CD14-positive monocyte (primary cell): ENCODE measurements at regions not wholly inside any gene's neighbourhood (a gene's known extent, or its start where the extent isn't known, plus 50 kb on each side); places are given as distances from the start of the nearest gene placed in this dataset.

Experiments
- DNase-seq, 3 donors: peaks; one replicate each; pipeline ENCODE4 v3.0.0-alpha.2; 2011 to 2022
- H2AFZ ChIP-seq: 2 replicates; pipeline ENCODE4 v1.6.0; 2012; ENCODE audit warnings: mild to moderate bottlenecking, low read depth, low read length, inconsistent platforms; ENCODE audit not compliant: insufficient read depth, poor library complexity, severe bottlenecking
- H3K27ac ChIP-seq, 2 donors: 1 replicate in 1 of 2; 2 replicates in 1 of 2; pipeline ENCODE4 v1.5.1; 2012 to 2013; ENCODE audit warnings: low read length in 2 of 2, control low read depth in 1 of 2, inconsistent platforms in 1 of 2, low read depth in 1 of 2, mild to moderate bottlenecking in 1 of 2
- H3K27me3 ChIP-seq, 2 donors: one replicate each; pipeline versions ENCODE4 v1.6.0 to v1.6.1; 2011 to 2013; ENCODE audit warnings: low read length in 2 of 2; ENCODE audit not compliant: control insufficient read depth in 2 of 2, insufficient read depth in 2 of 2
- H3K36me3 ChIP-seq, 2 donors: replicated peaks in 1 of 2; 1 replicate in 1 of 2; 2 replicates in 1 of 2; pipeline versions ENCODE4 v1.5.1 to v1.6.1; 2012 to 2013; ENCODE audit warnings: low read length in 2 of 2, control low read depth in 1 of 2, inconsistent platforms in 1 of 2, mild to moderate bottlenecking in 1 of 2; ENCODE audit not compliant: insufficient read depth in 2 of 2, control insufficient read depth in 1 of 2
- H3K4me1 ChIP-seq, 2 donors: 1 replicate in 1 of 2; 2 replicates in 1 of 2; pipeline versions ENCODE4 v1.5.1 to v1.6.1; 2012 to 2013; ENCODE audit warnings: low read length in 2 of 2, control low read depth in 1 of 2, inconsistent platforms in 1 of 2, mild to moderate bottlenecking in 1 of 2, moderate library complexity in 1 of 2; ENCODE audit not compliant: insufficient read depth in 2 of 2, control insufficient read depth in 1 of 2
- H3K4me2 ChIP-seq: replicated peaks from 2 replicates; pipeline ENCODE3; 2012; ENCODE audit warnings: low read length, moderate library complexity, mild to moderate bottlenecking; ENCODE audit not compliant: poor library complexity, severe bottlenecking; ENCODE audit errors: extremely low read depth
- H3K4me3 ChIP-seq, 3 experiments: fragments of 200-600 bp in 1 of 3; sonication (generic) in 1 of 3; replicated peaks in 1 of 3; 1 replicate in 2 of 3; 2 replicates in 1 of 3; pipeline ENCODE4 v1.5.1; 2011 to 2013; ENCODE audit warnings: low read length in 3 of 3, mild to moderate bottlenecking in 3 of 3, control low read depth in 2 of 3, low read depth in 2 of 3, inconsistent platforms in 1 of 3, moderate library complexity in 1 of 3
- H3K79me2 ChIP-seq: 2 replicates; pipeline ENCODE4 v1.6.0; 2012; ENCODE audit warnings: mild to moderate bottlenecking, control low read depth, inconsistent platforms, low read length, moderate library complexity; ENCODE audit not compliant: insufficient read depth
- H3K9ac ChIP-seq: 2 replicates; pipeline ENCODE4 v1.6.0; 2017; ENCODE audit warnings: low read length, mild to moderate bottlenecking; ENCODE audit not compliant: insufficient read depth, poor library complexity, severe bottlenecking
- H3K9me3 ChIP-seq, 2 donors: replicated peaks in 1 of 2; 1 replicate in 1 of 2; 2 replicates in 1 of 2; pipeline versions ENCODE4 v1.5.1 to v1.6.1; 2012 to 2013; ENCODE audit warnings: low read length in 2 of 2, control low read depth in 1 of 2; ENCODE audit not compliant: control insufficient read depth in 1 of 2, insufficient read depth in 1 of 2
- H4K20me1 ChIP-seq: 2 replicates; pipeline ENCODE4 v1.6.0; 2012; ENCODE audit warnings: mild to moderate bottlenecking, low read length, control low read depth, moderate library complexity; ENCODE audit not compliant: insufficient read depth
- H3K27ac Mint-ChIP-seq, 7 donors: one replicate each; pipeline ENCODE4 v1.8.0; 2020; ENCODE audit warnings: mild to moderate bottlenecking in 7 of 7, mixed read lengths in 7 of 7, moderate library complexity in 6 of 7, inconsistent platforms in 2 of 7
- H3K27me3 Mint-ChIP-seq, 3 donors: one replicate each; pipeline ENCODE4 v1.8.0; 2021 to 2022; ENCODE audit warnings: low read depth in 3 of 3, mild to moderate bottlenecking in 3 of 3, mixed read lengths in 3 of 3, moderate library complexity in 3 of 3, inconsistent platforms in 1 of 3
- H3K36me3 Mint-ChIP-seq, 2 donors: one replicate each; pipeline ENCODE4 v1.8.0; 2020; ENCODE audit warnings: mixed read lengths in 2 of 2, inconsistent platforms in 1 of 2, mild to moderate bottlenecking in 1 of 2
- H3K4me1 Mint-ChIP-seq: one replicate; pipeline ENCODE4 v1.8.0; 2020; ENCODE audit warnings: mild to moderate bottlenecking, mixed read lengths
- H3K4me3 Mint-ChIP-seq, 2 donors: one replicate each; pipeline ENCODE4 v1.8.0; 2020; ENCODE audit warnings: mild to moderate bottlenecking in 2 of 2, mixed read lengths in 2 of 2, moderate library complexity in 1 of 2
- H3K9me3 Mint-ChIP-seq, 7 donors: one replicate each; pipeline ENCODE4 v1.8.0; 2020 to 2022; ENCODE audit warnings: mixed read lengths in 7 of 7, mild to moderate bottlenecking in 6 of 7, moderate library complexity in 6 of 7, inconsistent platforms in 2 of 7
- WGBS: methylation state at CpG from one replicate; pipeline ENCODE4 v1.1.5; 2013; ENCODE audit warnings: missing lambda C conversion rate; ENCODE audit not compliant: insufficient coverage; 5-methylcytosine and 5-hydroxymethylcytosine counted together
- intact Hi-C, 2 donors: fragments of 100-400 bp; cut with micrococcal nuclease; formaldehyde crosslinking; loops; one replicate each; pipeline versions ENCODE4 v1.15.0 to v1.15.1; 2023
- TF ChIP-seq, protein P1 (sequence below): fragments of 200-600 bp; IDR thresholded peaks from one replicate; pipeline ENCODE4 v1.8.0; 2022; ENCODE audit warnings: antibody characterized with exemption, mild to moderate bottlenecking

DNA sequence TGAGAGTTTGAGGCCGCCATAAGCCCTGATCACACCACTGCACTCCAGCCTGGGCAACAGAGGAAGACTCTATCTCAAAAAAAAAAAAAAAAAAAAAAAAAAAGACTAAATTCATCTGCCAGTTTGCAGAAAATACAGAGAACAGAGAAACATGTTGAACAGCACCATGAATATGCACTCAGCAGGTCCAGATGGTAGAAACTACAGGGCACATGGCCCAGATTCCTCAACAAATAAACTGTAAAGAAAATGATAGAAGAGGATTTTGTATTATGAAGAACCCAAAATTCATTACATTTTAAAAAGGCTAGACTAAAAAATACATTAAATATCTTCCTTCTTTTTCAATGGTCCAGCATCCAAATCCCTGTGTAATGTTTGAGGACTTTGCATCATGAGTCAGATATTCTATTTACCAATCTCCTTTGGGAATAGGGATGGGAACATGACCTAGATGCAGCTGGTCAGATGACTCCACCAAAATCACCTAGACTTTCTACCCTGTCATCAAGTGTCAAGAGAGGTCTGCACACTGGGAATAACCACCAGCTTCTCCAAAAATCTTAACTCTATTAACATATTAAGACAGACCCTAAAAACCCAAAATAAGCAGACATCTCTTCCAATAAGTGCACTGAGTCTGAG is 189.1 kb upstream of the TCF21 start:
- H3K4me1 ChIP-seq: no peaks in the 10 kb centered on the region
- 100% methylated on average over 1 of the region's 1 CpG for WGBS
- H3K9me3 Mint-ChIP-seq: peaks cover 0 to 13% (median 6%) of the 10 kb centered on the region in 7 donors
- no peak overlapping the region for H3K4me3 Mint-ChIP-seq
- H3K27ac ChIP-seq: no peak overlapping the region
- peaks cover 0 to 2% of the 10 kb centered on the region in 2 donors for H3K27me3 ChIP-seq
- H3K27me3 Mint-ChIP-seq: peaks cover 5 to 7% (median 6%) of the 10 kb centered on the region in 3 donors
- intact Hi-C loops: no loop called here
- H3K4me1 Mint-ChIP-seq: no peaks in the 10 kb centered on the region
- H4K20me1 ChIP-seq: no peaks in the 10 kb centered on the region
- DNase-seq: no peak
- no peak overlapping the region for H3K9ac ChIP-seq
- TF ChIP-seq, protein P1, sequence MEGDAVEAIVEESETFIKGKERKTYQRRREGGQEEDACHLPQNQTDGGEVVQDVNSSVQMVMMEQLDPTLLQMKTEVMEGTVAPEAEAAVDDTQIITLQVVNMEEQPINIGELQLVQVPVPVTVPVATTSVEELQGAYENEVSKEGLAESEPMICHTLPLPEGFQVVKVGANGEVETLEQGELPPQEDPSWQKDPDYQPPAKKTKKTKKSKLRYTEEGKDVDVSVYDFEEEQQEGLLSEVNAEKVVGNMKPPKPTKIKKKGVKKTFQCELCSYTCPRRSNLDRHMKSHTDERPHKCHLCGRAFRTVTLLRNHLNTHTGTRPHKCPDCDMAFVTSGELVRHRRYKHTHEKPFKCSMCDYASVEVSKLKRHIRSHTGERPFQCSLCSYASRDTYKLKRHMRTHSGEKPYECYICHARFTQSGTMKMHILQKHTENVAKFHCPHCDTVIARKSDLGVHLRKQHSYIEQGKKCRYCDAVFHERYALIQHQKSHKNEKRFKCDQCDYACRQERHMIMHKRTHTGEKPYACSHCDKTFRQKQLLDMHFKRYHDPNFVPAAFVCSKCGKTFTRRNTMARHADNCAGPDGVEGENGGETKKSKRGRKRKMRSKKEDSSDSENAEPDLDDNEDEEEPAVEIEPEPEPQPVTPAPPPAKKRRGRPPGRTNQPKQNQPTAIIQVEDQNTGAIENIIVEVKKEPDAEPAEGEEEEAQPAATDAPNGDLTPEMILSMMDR: no peak
- H3K4me3 ChIP-seq: no peak overlapping the region
- H3K4me2 ChIP-seq: no peak overlapping the region
- H3K36me3 ChIP-seq: no peaks in the 10 kb centered on the region
- H3K79me2 ChIP-seq: no peaks in the 10 kb centered on the region
- H3K9me3 ChIP-seq: no peaks in the 10 kb centered on the region
- H3K36me3 Mint-ChIP-seq: no peaks in the 10 kb centered on the region
- H2AFZ ChIP-seq: no peak overlapping the region
- H3K27ac Mint-ChIP-seq: no peak overlapping the region

DNA sequence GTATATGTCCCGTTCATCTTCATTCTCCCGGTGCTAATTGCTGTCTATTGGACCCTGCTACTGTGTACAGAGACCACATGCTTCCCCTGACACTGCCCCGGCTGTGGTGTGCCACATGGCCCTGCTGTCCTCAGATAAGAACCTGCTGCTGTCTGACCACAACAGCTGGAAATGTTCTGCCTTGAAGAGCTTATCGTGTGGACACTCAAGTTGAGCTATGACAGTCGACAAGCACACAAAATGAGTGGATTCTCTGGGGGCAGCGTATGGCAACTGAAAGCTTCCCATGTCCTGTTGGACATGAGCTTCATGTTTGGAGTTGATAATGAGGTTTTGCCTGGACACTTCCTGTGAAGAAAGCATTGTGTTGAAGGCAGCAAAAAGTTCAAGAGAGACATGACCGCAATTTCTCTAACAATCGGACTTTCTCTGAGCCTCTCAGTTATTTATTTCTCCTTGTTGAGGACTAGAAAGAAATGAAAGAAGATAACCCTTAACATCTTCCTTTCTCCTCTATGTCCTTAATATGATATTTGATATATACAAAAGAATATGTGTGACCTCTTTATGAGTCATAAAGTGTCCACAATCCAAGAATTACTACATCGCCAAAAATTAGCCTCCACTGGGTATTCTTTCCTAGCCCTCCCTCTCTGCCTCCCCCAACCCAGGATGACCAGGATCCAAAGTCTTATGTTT is 187.1 kb upstream of the TCF21 start:
- H2AFZ ChIP-seq: no peak overlapping the region
- no peaks in the 10 kb centered on the region for H3K79me2 ChIP-seq
- WGBS: 2% methylated on average over 6 of the region's 9 CpGs
- H3K9ac ChIP-seq: no peak overlapping the region
- DNase-seq: no peak
- TF ChIP-seq, protein P1: no peak
- H3K4me3 ChIP-seq: no peak overlapping the region
- H3K9me3 ChIP-seq: no peaks in the 10 kb centered on the region
- Mint-ChIP-seq H3K4me3 (no peak overlapping the region), H3K36me3 (no peaks in the 10 kb centered on the region), H3K4me1 (no peaks in the 10 kb centered on the region), H3K27ac (no peak overlapping the region), H3K9me3 (peaks cover 0 to 13% (median 6%) of the 10 kb centered on the region in 7 donors), H3K27me3 (peaks cover 5 to 7% (median 6%) of the 10 kb centered on the region in 3 donors)
- intact Hi-C loops: no loop called here
- H3K27ac ChIP-seq: no peak overlapping the region
- no peak overlapping the region for H3K4me2 ChIP-seq
- H3K36me3 ChIP-seq: no peaks in the 10 kb centered on the region
- H3K4me1 ChIP-seq: no peaks in the 10 kb centered on the region
- H3K27me3 ChIP-seq: peaks cover 0 to 2% of the 10 kb centered on the region in 2 donors
- H4K20me1 ChIP-seq: no peaks in the 10 kb centered on the region
